ENCODE measurements at regions not wholly inside any gene's neighbourhood (a gene's known extent, or its start where the extent isn't known, plus 50 kb on each side); places are given as distances from the start of the nearest gene placed in this dataset.

DNA sequence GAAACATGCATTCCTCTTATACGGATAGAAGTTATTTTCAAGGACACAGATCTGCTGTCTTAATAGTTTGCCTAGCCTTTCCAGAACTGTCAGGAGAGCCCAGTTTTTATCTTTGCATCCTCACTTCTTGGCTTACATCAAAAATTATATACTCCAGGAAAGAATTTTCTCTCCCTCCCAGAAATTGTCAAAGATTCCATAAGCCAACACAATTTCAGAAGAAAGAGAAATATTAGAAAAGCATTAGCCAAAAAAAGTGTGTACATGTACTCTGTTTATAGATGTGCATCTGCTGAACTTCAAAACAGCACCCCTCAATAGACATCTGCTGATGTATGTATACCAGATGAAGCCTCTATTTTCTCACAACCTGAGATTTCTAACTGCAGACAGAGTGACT is 210.4 kb downstream of the METTL4 start:
- Mint-ChIP-seq H3K4me3 (no peak overlapping the region), H3K27ac (no peak overlapping the region), H3K27me3 (ENCODE audit: low read depth) (no peaks in the 10 kb centered on the region), H3K9me3 (no peaks in the 10 kb centered on the region), H3K36me3 (ENCODE audit: low read depth) (no peaks in the 10 kb centered on the region), H3K4me1 (no peaks in the 10 kb centered on the region)
- no peak for TF ChIP-seq CTCF (IDR thresholded peaks at IDR 0.05; ENCODE audit: unreplicated experiment in 3 of 3)

GRCh38 chr18:2368102-2368501 is 203.2 kb downstream of the METTL4 start:
- H3K4me1 Mint-ChIP-seq, result no peaks in the 10 kb centered on the region

DNA sequence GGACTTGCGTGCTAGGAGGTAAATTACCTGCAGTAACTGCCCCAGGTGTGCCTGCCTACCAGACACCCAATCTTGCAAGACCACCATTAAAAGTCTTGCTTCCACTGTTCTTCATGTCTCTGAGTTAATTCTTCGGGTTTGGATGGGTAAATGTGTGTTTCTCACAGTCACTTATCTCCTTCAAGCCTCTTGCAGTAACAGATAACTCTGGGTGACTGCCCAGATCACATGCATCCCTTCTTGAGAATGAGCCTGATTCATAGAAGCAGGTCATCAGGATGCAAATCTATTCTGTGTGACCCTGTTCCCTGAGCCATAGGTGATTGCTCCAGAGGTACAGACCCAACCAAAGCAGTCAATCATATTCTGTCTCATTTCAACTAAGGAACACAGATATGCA is 194.6 kb downstream of the METTL4 start:
- H3K9me3 Mint-ChIP-seq, result peaks cover 4% of the 10 kb centered on the region
- no peak overlapping the region for H3K27ac Mint-ChIP-seq
- H3K4me1 Mint-ChIP-seq, result no peaks in the 10 kb centered on the region
- no peak for TF ChIP-seq CTCF (IDR thresholded peaks at IDR 0.05; ENCODE audit: unreplicated experiment in 3 of 3)
- no peaks in the 10 kb centered on the region for H3K36me3 Mint-ChIP-seq (ENCODE audit: low read depth)
- H3K4me3 Mint-ChIP-seq, result no peak overlapping the region
- H3K27me3 Mint-ChIP-seq (ENCODE audit: low read depth), result no peaks in the 10 kb centered on the region

More at GRCh38 chr18:2368102-2368501, 203.2 kb downstream of the METTL4 start:
- TF ChIP-seq CTCF (IDR thresholded peaks at IDR 0.05; ENCODE audit: unreplicated experiment in 3 of 3), result no peak
- Mint-ChIP-seq H3K27ac (no peak overlapping the region), H3K27me3 (ENCODE audit: low read depth) (no peaks in the 10 kb centered on the region), H3K36me3 (ENCODE audit: low read depth) (no peaks in the 10 kb centered on the region), H3K9me3 (peaks cover 6% of the 10 kb centered on the region), H3K4me3 (no peak overlapping the region)

GRCh38 chr18:2380101-2380500 is 191.2 kb downstream of the METTL4 start:
- TF ChIP-seq CTCF (IDR thresholded peaks at IDR 0.05; ENCODE audit: unreplicated experiment in 3 of 3), result no peak
- Mint-ChIP-seq H3K9me3 (peaks cover under 1% of the 10 kb centered on the region), H3K4me1 (no peaks in the 10 kb centered on the region), H3K4me3 (no peak overlapping the region), H3K36me3 (ENCODE audit: low read depth) (no peaks in the 10 kb centered on the region), H3K27ac (peak overlapping the region in 1 of 3 experiments; percentile 17), H3K27me3 (ENCODE audit: low read depth) (no peaks in the 10 kb centered on the region)

DNA sequence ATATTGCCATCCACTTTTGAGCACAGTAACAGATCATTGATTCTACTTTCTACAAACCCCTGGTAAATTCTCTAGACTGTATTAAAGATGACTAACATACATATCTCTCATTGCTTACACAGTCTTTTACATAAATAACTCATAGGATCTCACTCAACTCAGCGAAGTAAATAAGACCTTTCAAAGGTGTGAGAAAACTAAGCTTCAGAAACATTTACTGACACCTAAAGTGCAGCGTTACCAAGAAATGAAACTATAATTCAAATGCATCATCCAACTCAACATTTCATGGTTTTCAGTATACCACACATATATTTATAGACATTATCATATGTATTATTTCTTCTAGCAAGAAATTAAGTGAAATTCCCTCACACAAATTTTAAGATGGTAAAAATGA is 189.8 kb downstream of the METTL4 start:
- H3K27ac Mint-ChIP-seq, result no peak overlapping the region
- H3K9me3 Mint-ChIP-seq, result peaks cover 11% of the 10 kb centered on the region
- H3K27me3 Mint-ChIP-seq (ENCODE audit: low read depth), result no peaks in the 10 kb centered on the region
- H3K4me1 Mint-ChIP-seq, result no peaks in the 10 kb centered on the region
- H3K36me3 Mint-ChIP-seq (ENCODE audit: low read depth), result no peaks in the 10 kb centered on the region
- H3K4me3 Mint-ChIP-seq, result no peak overlapping the region
- TF ChIP-seq CTCF (IDR thresholded peaks at IDR 0.05; ENCODE audit: unreplicated experiment in 3 of 3), result no peak

GRCh38 chr18:2387588-2387987 is 183.7 kb downstream of the METTL4 start:
- H3K27me3 Mint-ChIP-seq (ENCODE audit: low read depth), result no peaks in the 10 kb centered on the region
- no peak overlapping the region for H3K4me3 Mint-ChIP-seq
- H3K27ac Mint-ChIP-seq, result no peak overlapping the region
- peaks cover 13% of the 10 kb centered on the region for H3K9me3 Mint-ChIP-seq
- H3K36me3 Mint-ChIP-seq (ENCODE audit: low read depth), result no peaks in the 10 kb centered on the region
- no peaks in the 10 kb centered on the region for H3K4me1 Mint-ChIP-seq
- no peak for TF ChIP-seq CTCF (IDR thresholded peaks at IDR 0.05; ENCODE audit: unreplicated experiment in 3 of 3)

All from nephron (organoid).